ENCODE measurements at regions not wholly inside any gene's neighbourhood (a gene's known extent, or its start where the extent isn't known, plus 50 kb on each side); places are given as distances from the start of the nearest gene placed in this dataset.

DNA sequence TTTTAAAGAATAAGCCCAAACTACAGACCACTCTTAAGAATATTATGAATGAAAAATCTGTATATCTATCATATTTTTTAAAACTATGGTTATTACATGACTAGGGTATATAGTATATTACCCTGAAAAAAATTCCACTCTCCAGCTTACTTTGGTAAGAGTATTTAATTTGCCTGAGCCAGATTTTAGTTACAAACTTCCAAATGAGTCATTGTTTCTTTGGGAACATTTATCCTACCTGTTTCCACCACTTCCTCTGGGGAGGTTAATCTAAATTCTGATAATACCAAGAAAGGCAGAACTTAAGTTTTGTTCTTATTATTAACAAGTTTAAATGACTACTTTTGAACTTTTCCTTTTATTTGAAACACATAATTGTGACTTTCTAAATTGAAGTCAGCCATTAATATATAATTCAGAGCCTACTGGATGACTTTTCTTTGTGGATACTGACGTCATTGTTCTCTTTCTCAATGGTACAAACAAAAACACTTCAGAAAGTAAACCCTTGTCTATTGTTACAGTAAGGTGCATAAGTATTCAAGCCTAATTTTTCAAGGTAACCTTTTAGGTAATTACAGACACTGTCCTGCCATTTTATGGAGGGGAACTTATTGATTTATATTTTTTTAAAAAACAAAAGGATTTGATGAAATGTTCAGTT is 135.6 kb upstream of the TLL1 start:
- no peak overlapping the region for H3K9ac ChIP-seq (ENCODE audit: control insufficient read depth, extremely low read depth, insufficient read depth, low read length)
- H4K20me1 ChIP-seq (ENCODE audit: control insufficient read depth, extremely low read depth, insufficient read depth, low read length): no peaks in the 10 kb centered on the region
- no peak overlapping the region for H2AFZ ChIP-seq (ENCODE audit: control insufficient read depth, low read length)
- no peak for DNase-seq (ENCODE audit: low read depth, low spot score)
- H3K79me2 ChIP-seq (ENCODE audit: control insufficient read depth, insufficient read depth, low read length): no peaks in the 10 kb centered on the region
- peak overlapping the region; percentile 18 for H3K27ac ChIP-seq (ENCODE audit: control insufficient read depth, insufficient read depth, low read length)
- no peaks in the 10 kb centered on the region for H3K36me3 ChIP-seq (ENCODE audit: control insufficient read depth in 2 of 2, extremely low read depth in 1 of 2, insufficient read depth in 2 of 2, low read length in 2 of 2)
- H3K9me3 ChIP-seq (ENCODE audit: control insufficient read depth, low read depth, low read length): no peaks in the 10 kb centered on the region
- dilution Hi-C loops (cut with MboI; ENCODE audit: extremely low pct_ligation_motif_present, low sequenced_read_pairs): no loop called here
- TF ChIP-seq EZH2 (IDR thresholded peaks at IDR 0.05; ENCODE audit: low read length): no peak
- TF ChIP-seq, protein P1, sequence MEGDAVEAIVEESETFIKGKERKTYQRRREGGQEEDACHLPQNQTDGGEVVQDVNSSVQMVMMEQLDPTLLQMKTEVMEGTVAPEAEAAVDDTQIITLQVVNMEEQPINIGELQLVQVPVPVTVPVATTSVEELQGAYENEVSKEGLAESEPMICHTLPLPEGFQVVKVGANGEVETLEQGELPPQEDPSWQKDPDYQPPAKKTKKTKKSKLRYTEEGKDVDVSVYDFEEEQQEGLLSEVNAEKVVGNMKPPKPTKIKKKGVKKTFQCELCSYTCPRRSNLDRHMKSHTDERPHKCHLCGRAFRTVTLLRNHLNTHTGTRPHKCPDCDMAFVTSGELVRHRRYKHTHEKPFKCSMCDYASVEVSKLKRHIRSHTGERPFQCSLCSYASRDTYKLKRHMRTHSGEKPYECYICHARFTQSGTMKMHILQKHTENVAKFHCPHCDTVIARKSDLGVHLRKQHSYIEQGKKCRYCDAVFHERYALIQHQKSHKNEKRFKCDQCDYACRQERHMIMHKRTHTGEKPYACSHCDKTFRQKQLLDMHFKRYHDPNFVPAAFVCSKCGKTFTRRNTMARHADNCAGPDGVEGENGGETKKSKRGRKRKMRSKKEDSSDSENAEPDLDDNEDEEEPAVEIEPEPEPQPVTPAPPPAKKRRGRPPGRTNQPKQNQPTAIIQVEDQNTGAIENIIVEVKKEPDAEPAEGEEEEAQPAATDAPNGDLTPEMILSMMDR (optimal IDR thresholded peaks at IDR 0.05 in 1 of 3, IDR thresholded peaks at IDR 0.05 in 1 of 3, conservative IDR thresholded peaks at IDR 0.05 in 1 of 3; ENCODE audit: extremely low read depth in 1 of 3, insufficient read depth in 2 of 3, low read length in 3 of 3): no peak
- FAIRE-seq: peak; percentile 64
- no peaks in the 10 kb centered on the region for H3K9me1 ChIP-seq (ENCODE audit: control insufficient read depth, extremely low read depth, insufficient read depth, low read length)
- H3K4me1 ChIP-seq (ENCODE audit: control insufficient read depth, extremely low read depth, insufficient read depth, low read length): peaks cover 18% of the 10 kb centered on the region
- no peak overlapping the region for H3K4me3 ChIP-seq (ENCODE audit: control insufficient read depth in 2 of 3, extremely low read depth in 1 of 3, insufficient read depth in 2 of 3, low read depth in 1 of 3, low read length in 3 of 3)
- H3K27me3 ChIP-seq (ENCODE audit: control insufficient read depth, extremely low read depth, insufficient read depth, low read length): no peaks in the 10 kb centered on the region
- H3K4me2 ChIP-seq (ENCODE audit: control insufficient read depth, extremely low read depth, insufficient read depth, low read depth, low read length): no peak overlapping the region

DNA sequence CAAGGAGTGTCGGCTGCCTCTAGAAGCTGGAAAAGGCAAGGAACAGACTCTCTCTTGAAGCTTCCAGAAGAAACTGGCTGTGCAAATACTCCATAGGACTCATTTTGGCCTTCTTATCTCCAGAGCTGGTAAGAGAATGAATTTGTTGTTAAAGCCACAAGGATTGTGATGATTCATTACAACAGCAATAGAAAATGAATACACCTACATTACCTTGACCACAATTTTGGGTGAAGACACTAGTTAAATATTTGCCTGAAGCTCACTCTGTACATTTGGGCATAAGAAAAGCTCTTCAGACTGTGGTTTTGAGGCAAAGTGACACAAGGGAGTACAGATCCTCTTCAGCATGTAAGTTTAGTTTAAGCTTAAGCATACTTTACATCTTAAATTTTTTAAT is 134.5 kb upstream of the TLL1 start:
- peak overlapping the region; percentile 4 for H3K9ac ChIP-seq (ENCODE audit: control insufficient read depth, extremely low read depth, insufficient read depth, low read length)
- no peaks in the 10 kb centered on the region for H3K9me1 ChIP-seq (ENCODE audit: control insufficient read depth, extremely low read depth, insufficient read depth, low read length)
- H3K9me3 ChIP-seq (ENCODE audit: control insufficient read depth, low read depth, low read length): no peaks in the 10 kb centered on the region
- DNase-seq (ENCODE audit: low read depth, low spot score) (peak; percentile 52), FAIRE-seq (peak; percentile 97)
- peak overlapping the region in 2 of 3 experiments; percentile 2 to 26 for H3K4me3 ChIP-seq (ENCODE audit: control insufficient read depth in 2 of 3, extremely low read depth in 1 of 3, insufficient read depth in 2 of 3, low read depth in 1 of 3, low read length in 3 of 3)
- TF ChIP-seq, protein P1 (optimal IDR thresholded peaks at IDR 0.05 in 1 of 3, IDR thresholded peaks at IDR 0.05 in 1 of 3, conservative IDR thresholded peaks at IDR 0.05 in 1 of 3; ENCODE audit: extremely low read depth in 1 of 3, insufficient read depth in 2 of 3, low read length in 3 of 3): no peak
- no peak for TF ChIP-seq EZH2 (IDR thresholded peaks at IDR 0.05; ENCODE audit: low read length)
- peak overlapping the region; percentile 68 for H3K27ac ChIP-seq (ENCODE audit: control insufficient read depth, insufficient read depth, low read length)
- no peaks in the 10 kb centered on the region for H3K36me3 ChIP-seq (ENCODE audit: control insufficient read depth in 2 of 2, extremely low read depth in 1 of 2, insufficient read depth in 2 of 2, low read length in 2 of 2)
- H3K4me1 ChIP-seq (ENCODE audit: control insufficient read depth, extremely low read depth, insufficient read depth, low read length): peaks cover 18% of the 10 kb centered on the region
- H4K20me1 ChIP-seq (ENCODE audit: control insufficient read depth, extremely low read depth, insufficient read depth, low read length): no peaks in the 10 kb centered on the region
- H3K4me2 ChIP-seq (ENCODE audit: control insufficient read depth, extremely low read depth, insufficient read depth, low read depth, low read length): peak overlapping the region; percentile 47
- peak overlapping the region; percentile 53 for H2AFZ ChIP-seq (ENCODE audit: control insufficient read depth, low read length)
- no peaks in the 10 kb centered on the region for H3K27me3 ChIP-seq (ENCODE audit: control insufficient read depth, extremely low read depth, insufficient read depth, low read length)
- dilution Hi-C loops (cut with MboI; ENCODE audit: extremely low pct_ligation_motif_present, low sequenced_read_pairs): no loop called here
- no peaks in the 10 kb centered on the region for H3K79me2 ChIP-seq (ENCODE audit: control insufficient read depth, insufficient read depth, low read length)
